Astrocyte of the spinal cord (primary cell): ENCODE measurements at regions not wholly inside any gene's neighbourhood (a gene's known extent, or its start where the extent isn't known, plus 50 kb on each side); places are given as distances from the start of the nearest gene placed in this dataset.
A peak's percentile ranks its signal among the peaks of the same experiment; 100 is the strongest.

Source experiments
- DNase-seq: peaks from one replicate; pipeline ENCODE4 v3.0.0; 2011; ENCODE audit warnings: low read depth, low spot score
- H3K4me3 ChIP-seq: 2 replicates; pipeline ENCODE4 v1.5.1; 2011; ENCODE audit warnings: low read depth, mild to moderate bottlenecking, low read length, moderate library complexity
- CTCF ChIP-seq: IDR thresholded peaks from 2 replicates; pipeline ENCODE4 v1.5.1; 2012; ENCODE audit warnings: low read depth, mild to moderate bottlenecking, low read length, inconsistent platforms
- in situ Hi-C: cut with HindIII; loops from 2 replicates; pipeline ENCODE4 v1.10.0; 2017; ENCODE audit warnings: low sequenced_read_pairs

- no peak overlapping the region for H3K4me3 ChIP-seq
- TF ChIP-seq CTCF: no peak
- in situ Hi-C loops: no loop called here
- no peak for DNase-seq
These were observed 115.7 kb upstream of the MXRA5 start for GRCh38 chrX:3462166-3462508.

- TF ChIP-seq CTCF: no peak
- H3K4me3 ChIP-seq: no peak overlapping the region
- in situ Hi-C loops: no loop called here
- peak; percentile 27 for DNase-seq
These were observed 115.1 kb upstream of the MXRA5 start for GRCh38 chrX:3461397-3462165.

GRCh38 chrX:3455796-3456195, 109.3 kb upstream of the MXRA5 start:
- no peak overlapping the region for H3K4me3 ChIP-seq
- DNase-seq: no peak
- TF ChIP-seq CTCF: no peak
- in situ Hi-C loops: no loop called here

- no peak overlapping the region for H3K4me3 ChIP-seq
- no peak for TF ChIP-seq CTCF
- in situ Hi-C loops: no loop called here
- no peak for DNase-seq
These were observed 105.1 kb upstream of the MXRA5 start for GRCh38 chrX:3451571-3451970.

- DNase-seq: peak; percentile 7
- H3K4me3 ChIP-seq: no peak overlapping the region
- in situ Hi-C loops: no loop called here
- no peak for TF ChIP-seq CTCF
These were observed 104.6 kb upstream of the MXRA5 start for GRCh38 chrX:3450881-3451570.

- DNase-seq: no peak
- no peak for TF ChIP-seq CTCF
- in situ Hi-C loops: no loop called here
These were observed 102.8 kb upstream of the MXRA5 start for GRCh38 chrX:3449287-3449686.

More at GRCh38 chrX:3449287-3449686, 102.8 kb upstream of the MXRA5 start:
- H3K4me3 ChIP-seq: no peak overlapping the region
